ENCODE measurements at regions not wholly inside any gene's neighbourhood (a gene's known extent, or its start where the extent isn't known, plus 50 kb on each side); places are given as distances from the start of the nearest gene placed in this dataset.

DNA sequence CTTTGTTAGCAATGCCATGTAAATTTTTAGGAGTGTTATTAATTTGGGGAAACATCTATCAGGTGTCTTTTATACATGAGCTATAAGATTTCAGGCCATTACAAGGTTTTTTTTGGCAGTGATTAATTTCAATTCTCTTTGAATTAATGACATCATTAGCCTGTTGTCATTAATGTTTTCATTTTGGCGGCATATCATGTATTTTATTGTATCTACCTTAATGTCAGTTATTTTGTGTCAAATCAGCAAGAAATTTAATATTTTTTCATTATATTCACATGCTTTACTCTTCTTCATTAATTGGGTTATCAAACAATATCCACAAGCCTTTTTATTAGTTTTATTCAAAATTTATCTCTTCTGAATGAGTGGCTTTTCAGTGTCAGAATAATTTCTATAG, 153.0 kb upstream of the CAND1 start:
- no peak for TF ChIP-seq EP300 (IDR thresholded peaks at IDR 0.05)
- TF ChIP-seq, protein P1, sequence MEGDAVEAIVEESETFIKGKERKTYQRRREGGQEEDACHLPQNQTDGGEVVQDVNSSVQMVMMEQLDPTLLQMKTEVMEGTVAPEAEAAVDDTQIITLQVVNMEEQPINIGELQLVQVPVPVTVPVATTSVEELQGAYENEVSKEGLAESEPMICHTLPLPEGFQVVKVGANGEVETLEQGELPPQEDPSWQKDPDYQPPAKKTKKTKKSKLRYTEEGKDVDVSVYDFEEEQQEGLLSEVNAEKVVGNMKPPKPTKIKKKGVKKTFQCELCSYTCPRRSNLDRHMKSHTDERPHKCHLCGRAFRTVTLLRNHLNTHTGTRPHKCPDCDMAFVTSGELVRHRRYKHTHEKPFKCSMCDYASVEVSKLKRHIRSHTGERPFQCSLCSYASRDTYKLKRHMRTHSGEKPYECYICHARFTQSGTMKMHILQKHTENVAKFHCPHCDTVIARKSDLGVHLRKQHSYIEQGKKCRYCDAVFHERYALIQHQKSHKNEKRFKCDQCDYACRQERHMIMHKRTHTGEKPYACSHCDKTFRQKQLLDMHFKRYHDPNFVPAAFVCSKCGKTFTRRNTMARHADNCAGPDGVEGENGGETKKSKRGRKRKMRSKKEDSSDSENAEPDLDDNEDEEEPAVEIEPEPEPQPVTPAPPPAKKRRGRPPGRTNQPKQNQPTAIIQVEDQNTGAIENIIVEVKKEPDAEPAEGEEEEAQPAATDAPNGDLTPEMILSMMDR (IDR thresholded peaks at IDR 0.05), result no peak
